CD14-positive monocyte (primary cell): ENCODE measurements at regions not wholly inside any gene's neighbourhood (a gene's known extent, or its start where the extent isn't known, plus 50 kb on each side); places are given as distances from the start of the nearest gene placed in this dataset.

Experiments used
- DNase-seq, 3 donors: peaks; one replicate each; pipeline ENCODE4 v3.0.0-alpha.2; 2011 to 2022
- H2AFZ ChIP-seq: 2 replicates; pipeline ENCODE4 v1.6.0; 2012; ENCODE audit warnings: mild to moderate bottlenecking, low read depth, low read length, inconsistent platforms; ENCODE audit not compliant: insufficient read depth, poor library complexity, severe bottlenecking
- H3K27ac ChIP-seq, 2 donors: 1 replicate in 1 of 2; 2 replicates in 1 of 2; pipeline ENCODE4 v1.5.1; 2012 to 2013; ENCODE audit warnings: low read length in 2 of 2, control low read depth in 1 of 2, inconsistent platforms in 1 of 2, low read depth in 1 of 2, mild to moderate bottlenecking in 1 of 2
- H3K27me3 ChIP-seq, 2 donors: one replicate each; pipeline versions ENCODE4 v1.6.0 to v1.6.1; 2011 to 2013; ENCODE audit warnings: low read length in 2 of 2; ENCODE audit not compliant: control insufficient read depth in 2 of 2, insufficient read depth in 2 of 2
- H3K36me3 ChIP-seq, 2 donors: replicated peaks in 1 of 2; 1 replicate in 1 of 2; 2 replicates in 1 of 2; pipeline versions ENCODE4 v1.5.1 to v1.6.1; 2012 to 2013; ENCODE audit warnings: low read length in 2 of 2, control low read depth in 1 of 2, inconsistent platforms in 1 of 2, mild to moderate bottlenecking in 1 of 2; ENCODE audit not compliant: insufficient read depth in 2 of 2, control insufficient read depth in 1 of 2
- H3K4me1 ChIP-seq, 2 donors: 1 replicate in 1 of 2; 2 replicates in 1 of 2; pipeline versions ENCODE4 v1.5.1 to v1.6.1; 2012 to 2013; ENCODE audit warnings: low read length in 2 of 2, control low read depth in 1 of 2, inconsistent platforms in 1 of 2, mild to moderate bottlenecking in 1 of 2, moderate library complexity in 1 of 2; ENCODE audit not compliant: insufficient read depth in 2 of 2, control insufficient read depth in 1 of 2
- H3K4me2 ChIP-seq: replicated peaks from 2 replicates; pipeline ENCODE3; 2012; ENCODE audit warnings: low read length, moderate library complexity, mild to moderate bottlenecking; ENCODE audit not compliant: poor library complexity, severe bottlenecking; ENCODE audit errors: extremely low read depth
- H3K4me3 ChIP-seq, 3 experiments: fragments of 200-600 bp in 1 of 3; sonication (generic) in 1 of 3; replicated peaks in 1 of 3; 1 replicate in 2 of 3; 2 replicates in 1 of 3; pipeline ENCODE4 v1.5.1; 2011 to 2013; ENCODE audit warnings: low read length in 3 of 3, mild to moderate bottlenecking in 3 of 3, control low read depth in 2 of 3, low read depth in 2 of 3, inconsistent platforms in 1 of 3, moderate library complexity in 1 of 3
- H3K79me2 ChIP-seq: 2 replicates; pipeline ENCODE4 v1.6.0; 2012; ENCODE audit warnings: mild to moderate bottlenecking, control low read depth, inconsistent platforms, low read length, moderate library complexity; ENCODE audit not compliant: insufficient read depth
- H3K9ac ChIP-seq: 2 replicates; pipeline ENCODE4 v1.6.0; 2017; ENCODE audit warnings: low read length, mild to moderate bottlenecking; ENCODE audit not compliant: insufficient read depth, poor library complexity, severe bottlenecking
- H3K9me3 ChIP-seq, 2 donors: replicated peaks in 1 of 2; 1 replicate in 1 of 2; 2 replicates in 1 of 2; pipeline versions ENCODE4 v1.5.1 to v1.6.1; 2012 to 2013; ENCODE audit warnings: low read length in 2 of 2, control low read depth in 1 of 2; ENCODE audit not compliant: control insufficient read depth in 1 of 2, insufficient read depth in 1 of 2
- H4K20me1 ChIP-seq: 2 replicates; pipeline ENCODE4 v1.6.0; 2012; ENCODE audit warnings: mild to moderate bottlenecking, low read length, control low read depth, moderate library complexity; ENCODE audit not compliant: insufficient read depth
- H3K27ac Mint-ChIP-seq, 7 donors: one replicate each; pipeline ENCODE4 v1.8.0; 2020; ENCODE audit warnings: mild to moderate bottlenecking in 7 of 7, mixed read lengths in 7 of 7, moderate library complexity in 6 of 7, inconsistent platforms in 2 of 7
- H3K27me3 Mint-ChIP-seq, 3 donors: one replicate each; pipeline ENCODE4 v1.8.0; 2021 to 2022; ENCODE audit warnings: low read depth in 3 of 3, mild to moderate bottlenecking in 3 of 3, mixed read lengths in 3 of 3, moderate library complexity in 3 of 3, inconsistent platforms in 1 of 3
- H3K36me3 Mint-ChIP-seq, 2 donors: one replicate each; pipeline ENCODE4 v1.8.0; 2020; ENCODE audit warnings: mixed read lengths in 2 of 2, inconsistent platforms in 1 of 2, mild to moderate bottlenecking in 1 of 2
- H3K4me1 Mint-ChIP-seq: one replicate; pipeline ENCODE4 v1.8.0; 2020; ENCODE audit warnings: mild to moderate bottlenecking, mixed read lengths
- H3K4me3 Mint-ChIP-seq, 2 donors: one replicate each; pipeline ENCODE4 v1.8.0; 2020; ENCODE audit warnings: mild to moderate bottlenecking in 2 of 2, mixed read lengths in 2 of 2, moderate library complexity in 1 of 2
- H3K9me3 Mint-ChIP-seq, 7 donors: one replicate each; pipeline ENCODE4 v1.8.0; 2020 to 2022; ENCODE audit warnings: mixed read lengths in 7 of 7, mild to moderate bottlenecking in 6 of 7, moderate library complexity in 6 of 7, inconsistent platforms in 2 of 7
- CTCF ChIP-seq: fragments of 200-600 bp; IDR thresholded peaks from one replicate; pipeline ENCODE4 v1.8.0; 2022; ENCODE audit warnings: antibody characterized with exemption, mild to moderate bottlenecking
- WGBS: methylation state at CpG from one replicate; pipeline ENCODE4 v1.1.5; 2013; ENCODE audit warnings: missing lambda C conversion rate; ENCODE audit not compliant: insufficient coverage; 5-methylcytosine and 5-hydroxymethylcytosine counted together
- intact Hi-C, 2 donors: fragments of 100-400 bp; cut with micrococcal nuclease; formaldehyde crosslinking; loops; one replicate each; pipeline versions ENCODE4 v1.15.0 to v1.15.1; 2023

DNA sequence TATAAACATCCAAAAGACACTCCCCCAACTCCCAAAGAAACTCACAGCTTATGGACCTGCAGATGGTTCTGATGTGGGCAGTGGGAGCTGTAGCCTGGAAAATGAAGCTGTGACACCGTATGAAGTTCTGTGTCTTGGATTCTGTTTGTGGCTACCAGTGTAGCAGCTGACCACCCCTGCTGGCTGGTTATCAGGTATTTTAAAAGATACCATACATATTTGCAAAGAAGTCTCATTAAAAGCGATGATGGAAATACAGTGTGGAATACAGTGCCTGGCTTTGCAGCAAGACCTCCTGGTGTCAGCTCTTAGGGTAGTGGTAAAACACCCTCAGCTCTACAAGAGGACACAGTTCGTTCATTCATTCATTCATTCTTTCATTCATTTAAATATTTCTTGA, 194.3 kb upstream of the PRKCQ start:
- no peaks in the 10 kb centered on the region for H3K36me3 ChIP-seq
- H3K4me3 ChIP-seq, result no peak overlapping the region
- whole genome bisulfite sequencing, result no CpG with 5 or more reads among the region's 3 CpGs
- Mint-ChIP-seq H3K4me3 (no peak overlapping the region), H3K9me3 (peaks cover 5 to 30% (median 28%) of the 10 kb centered on the region in 7 donors), H3K36me3 (no peaks in the 10 kb centered on the region), H3K27ac (no peak overlapping the region), H3K27me3 (peaks cover 3 to 22% (median 6%) of the 10 kb centered on the region in 3 donors), H3K4me1 (peaks cover 10% of the 10 kb centered on the region)
- H3K9me3 ChIP-seq, result peaks cover 22 to 26% of the 10 kb centered on the region in 2 donors
- H3K27me3 ChIP-seq, result no peaks in the 10 kb centered on the region
- H3K4me2 ChIP-seq, result no peak overlapping the region
- TF ChIP-seq CTCF, result no peak
- no peaks in the 10 kb centered on the region for H3K4me1 ChIP-seq
- H4K20me1 ChIP-seq, result no peaks in the 10 kb centered on the region
- no peak for DNase-seq
- no peak overlapping the region for H3K27ac ChIP-seq
- no peak overlapping the region for H3K9ac ChIP-seq
- H3K79me2 ChIP-seq, result no peaks in the 10 kb centered on the region
- intact Hi-C loops, result no loop called here
- no peak overlapping the region for H2AFZ ChIP-seq

DNA sequence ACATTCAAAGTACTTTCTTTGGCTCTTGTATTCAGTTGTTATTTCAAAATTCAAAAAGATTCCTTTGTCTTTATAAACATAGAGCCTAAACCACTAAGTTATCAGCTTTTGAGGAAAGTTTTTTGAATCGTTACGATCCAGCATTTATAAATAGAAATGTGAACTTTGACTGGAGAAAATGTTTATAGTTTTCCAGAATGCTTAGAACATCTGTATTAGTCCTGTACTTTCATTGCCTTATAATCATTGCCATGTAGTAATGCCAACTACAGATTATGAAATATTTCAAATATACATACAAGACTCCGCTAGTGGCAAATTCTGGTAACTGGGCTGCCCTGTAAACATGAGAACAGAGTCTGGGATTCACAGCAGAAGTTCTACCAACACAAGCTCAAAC, 191.3 kb upstream of the PRKCQ start:
- Histone ChIP-seq H3K4me1 (no peaks in the 10 kb centered on the region), H3K79me2 (no peaks in the 10 kb centered on the region), H2AFZ (no peak overlapping the region), H3K9me3 (peaks cover 22 to 30% of the 10 kb centered on the region in 2 donors), H3K4me2 (no peak overlapping the region), H3K4me3 (no peak overlapping the region), H4K20me1 (no peaks in the 10 kb centered on the region), H3K27me3 (no peaks in the 10 kb centered on the region), H3K36me3 (no peaks in the 10 kb centered on the region), H3K9ac (no peak overlapping the region), H3K27ac (no peak overlapping the region)
- Mint-ChIP-seq H3K4me1 (peaks cover 11% of the 10 kb centered on the region), H3K9me3 (peaks cover 5 to 38% (median 32%) of the 10 kb centered on the region in 7 donors), H3K36me3 (no peaks in the 10 kb centered on the region), H3K4me3 (no peak overlapping the region), H3K27me3 (peaks cover 0 to 15% (median 6%) of the 10 kb centered on the region in 3 donors), H3K27ac (no peak overlapping the region)
- no CpG with 5 or more reads among the region's 3 CpGs for WGBS
- no peak for TF ChIP-seq CTCF
- DNase-seq, result no peak
- intact Hi-C loops, result no loop called here
